ENCODE measurements at regions not wholly inside any gene's neighbourhood (a gene's known extent, or its start where the extent isn't known, plus 50 kb on each side); places are given as distances from the start of the nearest gene placed in this dataset.

DNA sequence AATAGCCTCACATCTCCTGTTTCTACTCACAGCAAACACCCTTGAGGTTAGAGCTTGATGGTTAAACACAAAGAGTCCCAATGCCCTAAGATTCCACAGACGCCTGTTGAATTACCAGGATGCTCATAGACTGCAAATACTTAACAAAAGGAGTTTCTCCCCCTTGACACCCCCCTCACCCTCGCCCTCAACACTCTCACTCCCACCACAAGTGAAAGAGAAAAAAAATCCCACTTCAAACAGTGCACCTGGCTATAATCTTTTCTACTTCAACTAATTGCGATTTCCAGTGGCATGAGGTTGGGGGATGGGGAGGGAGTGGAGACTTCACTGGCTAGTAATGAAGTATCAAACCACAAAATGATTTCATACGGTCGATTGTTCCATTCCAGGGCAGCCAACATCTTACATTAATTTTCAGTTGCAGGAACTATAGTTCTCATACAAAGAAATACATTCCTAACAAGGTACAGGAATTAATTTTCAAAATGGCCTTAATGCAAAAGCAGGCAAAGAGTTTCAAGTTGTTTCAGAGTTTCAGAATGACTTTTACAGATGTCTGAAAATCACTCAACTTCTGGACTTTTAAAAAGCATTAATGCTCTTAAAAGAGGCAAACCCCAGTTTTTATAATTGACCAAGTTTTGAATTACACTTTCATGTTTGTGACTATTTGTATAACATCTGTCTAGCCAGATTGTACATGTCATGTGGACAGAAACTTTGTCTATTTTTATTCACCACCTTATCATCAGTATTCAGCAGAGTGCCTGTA lies 390.7 kb downstream of the C12orf75 start:
- Histone ChIP-seq H3K4me3 (no peak overlapping the region), H3K27ac (replicated peaks) (no peak overlapping the region), H3K27me3 (ENCODE audit: low read depth) (no peaks in the 10 kb centered on the region), H3K9me3 (replicated peaks) (no peaks in the 10 kb centered on the region), H3K36me3 (no peaks in the 10 kb centered on the region), H3K4me1 (peaks cover 7% of the 10 kb centered on the region)
- intact Hi-C loops (cut with micrococcal nuclease): no loop called here
- DNase-seq: no peak
- TF ChIP-seq, protein P1, sequence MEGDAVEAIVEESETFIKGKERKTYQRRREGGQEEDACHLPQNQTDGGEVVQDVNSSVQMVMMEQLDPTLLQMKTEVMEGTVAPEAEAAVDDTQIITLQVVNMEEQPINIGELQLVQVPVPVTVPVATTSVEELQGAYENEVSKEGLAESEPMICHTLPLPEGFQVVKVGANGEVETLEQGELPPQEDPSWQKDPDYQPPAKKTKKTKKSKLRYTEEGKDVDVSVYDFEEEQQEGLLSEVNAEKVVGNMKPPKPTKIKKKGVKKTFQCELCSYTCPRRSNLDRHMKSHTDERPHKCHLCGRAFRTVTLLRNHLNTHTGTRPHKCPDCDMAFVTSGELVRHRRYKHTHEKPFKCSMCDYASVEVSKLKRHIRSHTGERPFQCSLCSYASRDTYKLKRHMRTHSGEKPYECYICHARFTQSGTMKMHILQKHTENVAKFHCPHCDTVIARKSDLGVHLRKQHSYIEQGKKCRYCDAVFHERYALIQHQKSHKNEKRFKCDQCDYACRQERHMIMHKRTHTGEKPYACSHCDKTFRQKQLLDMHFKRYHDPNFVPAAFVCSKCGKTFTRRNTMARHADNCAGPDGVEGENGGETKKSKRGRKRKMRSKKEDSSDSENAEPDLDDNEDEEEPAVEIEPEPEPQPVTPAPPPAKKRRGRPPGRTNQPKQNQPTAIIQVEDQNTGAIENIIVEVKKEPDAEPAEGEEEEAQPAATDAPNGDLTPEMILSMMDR (IDR thresholded peaks at IDR 0.05; ENCODE audit: borderline replicate concordance): no peak

DNA sequence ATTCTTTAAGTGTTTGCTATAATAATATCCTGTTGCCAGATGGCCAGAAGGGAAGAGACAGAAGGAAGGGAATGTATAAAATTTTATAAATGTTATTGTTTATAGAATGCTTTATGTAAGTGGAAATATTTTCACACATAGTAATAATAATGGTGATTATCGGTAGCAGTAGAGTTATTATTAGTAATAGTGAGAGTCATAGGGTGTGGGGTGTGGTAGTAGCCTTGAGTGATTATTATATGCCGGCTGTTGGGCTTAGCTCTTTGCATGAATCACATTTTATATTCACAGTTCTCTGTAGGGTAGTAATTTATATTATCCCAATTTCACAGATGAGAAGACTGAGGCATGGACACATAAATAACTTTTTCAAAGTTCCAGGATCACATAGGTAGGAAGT lies 391.4 kb downstream of the C12orf75 start:
- H3K36me3 ChIP-seq: no peaks in the 10 kb centered on the region
- DNase-seq: no peak
- H3K4me1 ChIP-seq: peaks cover 7% of the 10 kb centered on the region
- TF ChIP-seq, protein P1 (IDR thresholded peaks at IDR 0.05; ENCODE audit: borderline replicate concordance): no peak
- intact Hi-C loops (cut with micrococcal nuclease): no loop called here
- no peaks in the 10 kb centered on the region for H3K9me3 ChIP-seq (replicated peaks)
- no peak overlapping the region for H3K4me3 ChIP-seq
- H3K27ac ChIP-seq (replicated peaks): no peak overlapping the region
- H3K27me3 ChIP-seq (ENCODE audit: low read depth): no peaks in the 10 kb centered on the region

DNA sequence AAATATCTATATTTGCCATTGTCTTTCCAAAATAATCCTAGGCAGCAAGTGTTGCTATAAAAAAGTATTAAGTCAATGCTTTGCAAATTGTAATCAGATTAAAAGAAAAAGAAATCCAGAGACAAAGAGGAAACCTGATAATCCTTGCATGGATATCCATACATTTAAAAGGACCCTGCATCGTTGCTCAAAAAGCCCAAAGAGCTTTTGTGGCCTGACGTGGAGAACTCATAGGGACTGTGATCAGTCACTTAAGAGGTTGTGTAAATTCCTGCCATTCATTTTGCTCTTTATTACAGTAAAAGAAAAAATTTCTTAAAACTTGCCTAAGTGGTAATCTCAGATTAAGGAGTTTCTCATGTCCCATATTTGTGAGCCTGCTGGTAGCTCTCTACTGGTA lies 392.6 kb downstream of the C12orf75 start:
- no peak for DNase-seq
- Histone ChIP-seq H3K4me1 (peaks cover 7% of the 10 kb centered on the region), H3K36me3 (no peaks in the 10 kb centered on the region), H3K27me3 (ENCODE audit: low read depth) (no peaks in the 10 kb centered on the region), H3K27ac (replicated peaks) (no peak overlapping the region), H3K9me3 (replicated peaks) (no peaks in the 10 kb centered on the region), H3K4me3 (no peak overlapping the region)
- intact Hi-C loops (cut with micrococcal nuclease): no loop called here
- TF ChIP-seq, protein P1 (IDR thresholded peaks at IDR 0.05; ENCODE audit: borderline replicate concordance): no peak

DNA sequence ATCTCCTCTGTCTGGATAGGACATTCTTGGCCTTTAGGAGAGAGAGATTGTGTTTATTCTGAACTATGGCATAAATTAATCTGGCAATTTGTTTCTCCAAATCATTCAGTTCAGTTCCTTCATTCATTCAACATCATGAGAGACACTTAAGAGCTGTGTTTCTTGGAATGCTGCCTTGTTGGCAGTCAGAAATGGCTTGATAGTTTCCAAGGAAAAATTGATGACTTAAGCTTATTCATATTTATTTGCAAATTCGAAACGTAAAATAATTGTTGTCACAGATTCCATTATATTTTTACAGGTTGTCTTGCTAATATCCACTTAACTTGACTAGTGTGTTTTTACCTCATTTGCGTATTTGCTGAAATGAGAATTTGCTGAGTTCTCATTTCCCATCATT lies 393.0 kb downstream of the C12orf75 start:
- no peak for DNase-seq
- Histone ChIP-seq H3K4me1 (peaks cover 7% of the 10 kb centered on the region), H3K36me3 (no peaks in the 10 kb centered on the region), H3K27me3 (ENCODE audit: low read depth) (no peaks in the 10 kb centered on the region), H3K4me3 (no peak overlapping the region), H3K27ac (replicated peaks) (no peak overlapping the region), H3K9me3 (replicated peaks) (no peaks in the 10 kb centered on the region)
- intact Hi-C loops (cut with micrococcal nuclease): no loop called here
- TF ChIP-seq, protein P1 (IDR thresholded peaks at IDR 0.05; ENCODE audit: borderline replicate concordance): no peak

DNA sequence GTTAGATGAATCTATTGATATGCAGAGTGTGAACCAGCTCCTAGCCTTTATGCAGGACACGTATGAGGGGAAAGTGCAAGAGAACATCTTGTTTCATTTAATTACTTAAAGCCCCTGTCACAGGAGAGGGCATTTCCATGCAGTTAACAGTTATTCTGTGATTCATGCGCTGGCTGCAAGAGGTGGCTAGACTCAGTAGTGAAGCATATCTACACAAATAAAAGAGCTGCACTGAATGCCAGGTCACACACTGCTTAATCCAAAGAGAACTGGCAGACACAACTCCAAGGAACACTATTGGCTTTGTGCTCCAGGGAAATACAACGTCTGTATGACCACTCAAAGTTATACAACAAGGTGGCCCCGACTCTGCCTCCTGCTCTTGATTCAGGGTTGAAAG lies 394.1 kb downstream of the C12orf75 start:
- intact Hi-C loops (cut with micrococcal nuclease): no loop called here
- TF ChIP-seq, protein P1 (IDR thresholded peaks at IDR 0.05; ENCODE audit: borderline replicate concordance): no peak
- no peak overlapping the region for H3K27ac ChIP-seq (replicated peaks)

More for the DNA sequence above, 394.1 kb downstream of the C12orf75 start:
- no peaks in the 10 kb centered on the region for H3K9me3 ChIP-seq (replicated peaks)
- H3K4me1 ChIP-seq: peaks cover 7% of the 10 kb centered on the region
- H3K36me3 ChIP-seq: no peaks in the 10 kb centered on the region
- no peaks in the 10 kb centered on the region for H3K27me3 ChIP-seq (ENCODE audit: low read depth)
- no peak for DNase-seq
- no peak overlapping the region for H3K4me3 ChIP-seq
